ENCODE measurements at regions not wholly inside any gene's neighbourhood (a gene's known extent, or its start where the extent isn't known, plus 50 kb on each side); places are given as distances from the start of the nearest gene placed in this dataset.

- no peak for TF ChIP-seq EP300 (IDR thresholded peaks at IDR 0.05; ENCODE audit: low read depth)
- no peak for TF ChIP-seq CTCF (IDR thresholded peaks at IDR 0.05)
These were observed 122.9 kb upstream of the GATA6 start for GRCh38 chr18:22046473-22046872.
